PFSK-1 (cell line): ENCODE measurements at regions not wholly inside any gene's neighbourhood (a gene's known extent, or its start where the extent isn't known, plus 50 kb on each side); places are given as distances from the start of the nearest gene placed in this dataset.

Source experiments
- FOXP2 ChIP-seq: optimal IDR thresholded peaks from 2 replicates; pipeline ENCODE3; 2011; ENCODE audit warnings: borderline replicate concordance, control low read depth, inconsistent platforms; ENCODE audit not compliant: insufficient read depth; ENCODE audit errors: extremely low read length, extremely low read depth
- POLR2AphosphoS5 ChIP-seq: IDR thresholded peaks from 2 replicates; pipeline ENCODE4 v1.6.1; 2012; ENCODE audit warnings: low read depth, mild to moderate bottlenecking, control low read depth, low read length, moderate library complexity
- REST ChIP-seq, 2 experiments: IDR thresholded peaks; 2 replicates each; pipeline versions ENCODE4 v1.6.1 to v1.8.0; 2011 to 2012; ENCODE audit warnings: low read depth in 2 of 2, low read length in 2 of 2, control low read depth in 1 of 2, inconsistent platforms in 1 of 2, mild to moderate bottlenecking in 1 of 2, moderate library complexity in 1 of 2; ENCODE audit not compliant: insufficient read depth in 1 of 2
- SIN3A ChIP-seq: IDR thresholded peaks from 2 replicates; pipeline ENCODE4 v1.6.1; 2012; ENCODE audit warnings: mild to moderate bottlenecking, low read length, moderate library complexity, borderline replicate concordance; ENCODE audit not compliant: insufficient read depth
- TAF1 ChIP-seq: IDR thresholded peaks from 2 replicates; pipeline ENCODE4 v1.6.1; 2012; ENCODE audit warnings: low read length, control low read depth, borderline replicate concordance; ENCODE audit not compliant: insufficient read depth

GRCh38 chr17:52297230-52298010 is 138.9 kb upstream of the CA10 start:
- TF ChIP-seq TAF1, result no peak
- TF ChIP-seq POLR2AphosphoS5, result no peak
- no peak for TF ChIP-seq SIN3A
- TF ChIP-seq FOXP2, result no peak
- TF ChIP-seq REST (IDR thresholded peaks at IDR 0.05; ENCODE audit: insufficient read depth in 1 of 2, low read depth in 2 of 2, low read length in 2 of 2), result no peak

GRCh38 chr17:52294301-52294700 is 135.8 kb upstream of the CA10 start:
- TF ChIP-seq POLR2AphosphoS5 (no peak), SIN3A (no peak), FOXP2 (no peak)

GRCh38 chr17:52287611-52288010 is 129.1 kb upstream of the CA10 start:
- TF ChIP-seq FOXP2 (no peak), SIN3A (no peak), POLR2AphosphoS5 (no peak), REST (IDR thresholded peaks at IDR 0.05; ENCODE audit: insufficient read depth in 1 of 2, low read depth in 2 of 2, low read length in 2 of 2) (no peak), TAF1 (no peak)

- no peak for TF ChIP-seq POLR2AphosphoS5
- no peak for TF ChIP-seq TAF1
Observed at GRCh38 chr17:52283872-52284271, 125.4 kb upstream of the CA10 start.

GRCh38 chr17:52276381-52277008 is 118.0 kb upstream of the CA10 start:
- TF ChIP-seq SIN3A, result no peak
- TF ChIP-seq FOXP2, result no peak
- TF ChIP-seq TAF1, result no peak
- no peak for TF ChIP-seq REST (IDR thresholded peaks at IDR 0.05; ENCODE audit: insufficient read depth in 1 of 2, low read depth in 2 of 2, low read length in 2 of 2)
- TF ChIP-seq POLR2AphosphoS5, result no peak

- TF ChIP-seq POLR2AphosphoS5 (no peak), REST (IDR thresholded peaks at IDR 0.05; ENCODE audit: insufficient read depth in 1 of 2, low read depth in 2 of 2, low read length in 2 of 2) (no peak), TAF1 (no peak), FOXP2 (no peak), SIN3A (no peak)
Observed at GRCh38 chr17:52271781-52272180, 113.3 kb upstream of the CA10 start.
